Umbilical cord (tissue), 1 donor: ENCODE measurements at regions not wholly inside any gene's neighbourhood (a gene's known extent, or its start where the extent isn't known, plus 50 kb on each side); places are given as distances from the start of the nearest gene placed in this dataset.

Experiments used
- DNase-seq: peaks from one replicate; pipeline ENCODE4 v3.0.0-alpha.2; 2015; ENCODE audit warnings: low spot score

- peak; percentile 20 for DNase-seq
Measured at GRCh38 chrX:39214387-39215126, 413.3 kb downstream of the MID1IP1 start.

- no peak for DNase-seq
Measured at GRCh38 chrX:39220952-39221351, 419.7 kb downstream of the MID1IP1 start.

DNA sequence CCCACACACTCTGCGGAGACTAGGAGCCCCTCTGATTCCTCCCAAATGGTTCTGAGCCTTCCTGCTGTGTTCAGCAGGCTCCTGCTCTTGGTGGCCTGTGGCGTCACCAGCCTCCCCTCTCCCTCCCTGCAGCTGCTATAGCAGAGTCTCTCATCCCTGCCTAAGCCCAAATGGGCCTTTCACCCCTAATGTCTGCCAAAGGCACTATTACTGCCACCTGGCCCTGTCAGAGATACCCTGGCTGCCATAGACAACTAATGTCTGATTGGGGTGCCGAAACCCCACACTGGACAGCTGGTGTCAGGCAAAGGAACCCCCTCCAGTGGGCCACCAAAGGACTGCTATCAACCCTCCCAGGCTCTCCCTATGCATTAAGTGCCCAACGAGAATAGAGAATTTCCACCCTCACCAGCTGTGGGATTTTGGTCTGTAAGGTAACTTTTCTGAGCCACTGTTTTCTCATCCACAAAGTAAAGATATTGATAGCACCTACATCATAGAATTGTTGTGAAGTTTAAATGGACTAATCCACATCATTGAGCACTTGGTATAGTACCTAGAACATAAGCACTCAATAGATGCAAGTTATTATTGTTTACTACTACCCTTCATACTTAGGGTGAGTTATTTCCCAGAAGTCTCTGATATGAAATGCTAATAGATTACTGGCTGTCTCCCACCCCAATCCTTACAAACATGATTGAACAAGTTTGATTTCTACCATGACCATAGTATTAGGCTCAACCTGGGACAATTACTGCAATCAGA lies 421.3 kb downstream of the MID1IP1 start:
- no peak for DNase-seq

DNA sequence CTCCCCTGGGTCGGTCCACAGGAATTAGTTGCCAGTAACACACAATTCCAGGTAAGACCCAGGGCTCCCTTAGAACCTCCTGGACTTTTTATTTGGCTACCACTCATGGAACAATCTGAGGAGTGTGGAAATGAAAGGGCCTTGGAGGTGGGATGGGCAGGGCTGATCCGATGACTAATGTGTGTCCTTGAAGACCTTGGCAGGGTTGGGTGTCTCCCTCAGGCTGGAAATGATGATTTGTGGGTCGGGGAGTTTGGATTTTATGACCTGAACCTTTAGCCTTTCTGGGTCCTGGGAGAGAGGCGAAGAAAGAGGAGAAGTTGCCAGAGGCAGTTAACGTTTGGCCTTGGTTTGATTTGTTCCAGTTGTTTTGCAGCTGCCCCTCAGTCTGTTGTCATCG lies 425.0 kb downstream of the MID1IP1 start:
- DNase-seq = no peak

DNA sequence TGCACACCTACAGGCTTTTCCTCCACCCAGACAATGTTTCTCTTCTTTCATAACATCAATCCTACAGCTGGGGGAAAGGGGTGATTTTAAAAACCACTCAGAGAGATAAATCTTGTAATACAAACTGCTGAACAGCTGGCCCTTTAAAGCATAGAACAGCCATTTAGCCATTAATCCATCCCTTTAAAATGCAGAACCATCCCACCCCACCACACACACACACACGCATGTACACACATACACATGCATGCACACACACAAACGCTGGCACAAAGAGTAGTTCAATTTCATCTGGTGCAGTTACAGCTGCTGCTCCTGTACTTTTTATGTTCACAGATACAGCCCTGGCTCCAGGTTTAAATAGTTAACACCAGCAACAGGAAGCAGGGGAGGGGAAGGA lies 426.1 kb downstream of the MID1IP1 start:
- DNase-seq = peak; percentile 17

DNA sequence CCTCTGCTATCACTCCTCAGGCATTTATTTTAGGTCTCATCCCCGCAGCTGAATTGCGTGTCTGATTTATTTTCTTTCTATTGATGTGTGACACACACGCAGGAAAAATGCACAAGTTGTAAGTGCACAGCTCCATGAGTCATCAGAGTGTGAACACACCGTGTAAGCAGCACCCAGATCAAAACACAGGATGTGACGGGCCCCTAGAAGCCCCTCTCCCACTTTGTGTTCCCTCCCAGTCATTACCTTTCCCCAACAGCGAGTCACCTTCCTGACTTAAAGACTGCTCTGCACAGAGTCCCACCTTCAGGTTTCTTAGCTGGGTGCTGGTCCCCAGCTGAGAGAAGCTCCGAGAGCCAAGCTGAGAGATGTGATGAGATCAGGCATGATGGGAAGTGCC lies 436.7 kb downstream of the MID1IP1 start:
- no peak for DNase-seq

- DNase-seq = peak; percentile 17
Measured at GRCh38 chrX:39242187-39242586, 440.9 kb downstream of the MID1IP1 start.

GRCh38 chrX:39244147-39244546 lies 442.9 kb downstream of the MID1IP1 start:
- peak; percentile 35 for DNase-seq

DNA sequence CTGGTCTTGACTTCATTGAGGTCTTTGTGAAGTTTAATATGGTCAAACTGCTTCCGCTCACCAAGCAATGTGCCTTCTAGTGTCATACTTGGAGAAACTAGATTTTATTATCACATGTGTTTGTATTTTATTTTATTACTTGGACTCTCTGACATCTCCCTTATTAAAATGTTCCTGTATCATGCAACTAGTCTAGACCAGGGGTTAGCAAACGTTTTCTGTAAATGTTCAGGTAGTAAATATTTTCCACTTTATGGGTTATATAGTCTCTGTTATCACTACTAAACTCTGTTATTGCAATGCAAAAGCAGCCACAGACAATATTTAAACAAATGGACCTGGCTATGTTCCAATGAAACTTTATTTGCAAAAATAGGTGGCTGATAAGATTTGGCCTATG lies 443.8 kb downstream of the MID1IP1 start:
- no peak for DNase-seq

DNA sequence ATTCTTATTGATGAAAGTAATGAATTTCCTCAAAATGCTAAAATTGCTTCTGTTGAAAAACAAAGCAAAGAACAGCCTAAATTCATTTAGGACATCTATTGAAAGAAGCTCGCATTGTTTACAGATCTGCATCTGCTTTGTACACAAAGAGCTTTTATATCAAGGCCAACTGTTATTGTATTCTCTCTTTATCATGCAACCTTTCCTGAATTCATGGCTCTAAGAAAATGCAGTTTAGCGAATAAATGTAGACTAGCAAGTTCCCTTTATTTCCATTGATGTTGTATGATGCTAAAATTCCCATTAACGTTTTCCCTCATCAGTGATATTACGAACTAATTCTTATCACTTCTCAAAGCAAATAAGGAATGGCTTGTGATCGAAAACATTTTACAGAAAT lies 446.3 kb downstream of the MID1IP1 start:
- no peak for DNase-seq

- no peak for DNase-seq
Measured at GRCh38 chrX:39248330-39248729, 447.1 kb downstream of the MID1IP1 start.

DNA sequence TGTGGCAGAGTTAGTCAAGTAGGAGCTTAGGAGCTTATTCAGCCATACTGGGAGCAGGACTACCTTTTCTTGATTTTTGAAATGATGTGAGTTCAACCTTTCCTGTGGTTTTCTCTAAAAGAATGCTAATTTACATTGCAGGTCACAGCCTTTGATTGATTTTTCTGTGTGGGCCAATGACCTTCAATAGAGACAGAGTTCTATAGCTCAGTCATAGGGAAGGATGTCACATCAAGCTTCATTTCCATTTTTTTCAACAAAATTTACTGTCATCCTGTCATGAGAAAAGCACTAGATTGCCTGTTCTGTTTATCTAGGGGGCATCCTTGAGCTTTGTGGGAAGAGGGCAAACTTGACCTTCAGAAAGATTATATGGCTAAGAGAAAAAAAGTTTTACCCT lies 448.7 kb downstream of the MID1IP1 start:
- no peak for DNase-seq

- DNase-seq = no peak
Measured at GRCh38 chrX:39251995-39252394, 450.7 kb downstream of the MID1IP1 start.

DNA sequence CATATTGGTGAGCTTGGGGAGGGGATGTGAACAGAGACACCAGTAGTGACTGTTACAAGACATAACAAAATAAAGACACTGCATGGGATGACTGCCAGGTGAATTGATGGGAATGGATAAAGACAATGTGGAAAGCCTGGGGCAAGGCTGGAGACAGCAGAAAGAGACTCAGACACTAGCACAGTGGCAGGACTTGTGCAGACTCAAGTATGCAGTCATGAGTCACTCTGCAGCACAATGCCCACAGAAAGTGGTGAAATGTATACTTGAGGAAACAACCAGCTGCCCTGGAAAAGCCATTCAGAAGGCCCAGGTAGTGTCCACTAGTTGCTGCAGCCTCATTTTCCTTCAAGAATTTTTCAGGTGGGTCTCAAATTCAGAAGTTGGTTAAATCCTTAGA lies 452.3 kb downstream of the MID1IP1 start:
- DNase-seq = no peak

DNA sequence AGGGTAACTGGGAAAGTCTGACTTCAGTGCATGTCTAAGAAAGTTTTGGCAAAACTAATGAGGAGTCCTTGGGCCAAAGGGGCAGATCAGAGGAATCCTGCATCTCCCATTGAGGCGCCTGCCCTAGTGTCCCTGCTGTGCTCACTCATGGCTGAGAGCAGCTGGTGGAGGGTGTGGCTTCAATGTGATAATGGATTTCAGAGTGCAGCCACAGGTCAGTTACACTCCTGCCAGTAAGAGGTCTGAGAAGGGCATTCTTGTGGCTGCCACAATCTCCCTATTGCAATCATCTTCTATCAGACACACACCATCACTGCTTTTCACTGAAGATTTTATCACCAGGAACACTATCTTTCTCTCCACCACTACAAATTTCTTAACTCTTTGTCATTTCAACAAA lies 457.1 kb downstream of the MID1IP1 start:
- no peak for DNase-seq

DNA sequence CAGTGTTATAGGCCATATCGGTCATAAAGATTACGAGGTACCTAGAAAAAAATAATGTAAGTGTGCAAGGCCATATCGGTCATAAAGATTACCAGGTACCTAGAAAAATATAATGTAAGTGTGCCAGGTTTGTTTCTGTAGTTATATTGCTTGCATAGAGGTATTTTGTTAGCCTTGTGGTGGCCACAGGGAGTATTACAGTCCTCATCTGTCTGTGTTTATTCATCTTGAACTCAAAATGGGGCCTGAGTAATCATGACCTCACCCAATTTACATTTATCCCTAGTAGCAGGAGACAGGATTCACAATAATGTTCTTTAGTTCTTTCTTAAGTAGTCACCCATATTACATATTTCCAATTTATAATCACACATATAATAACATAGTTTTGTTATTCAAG lies 459.7 kb downstream of the MID1IP1 start:
- no peak for DNase-seq

GRCh38 chrX:39261446-39262147 lies 460.3 kb downstream of the MID1IP1 start:
- no peak for DNase-seq

GRCh38 chrX:39262641-39263040 lies 461.4 kb downstream of the MID1IP1 start:
- no peak for DNase-seq

GRCh38 chrX:39264023-39264422 lies 462.8 kb downstream of the MID1IP1 start:
- no peak for DNase-seq

GRCh38 chrX:39267176-39267575 lies 465.9 kb downstream of the MID1IP1 start:
- DNase-seq = no peak

GRCh38 chrX:39268207-39268606 lies 466.9 kb downstream of the MID1IP1 start:
- DNase-seq = no peak

DNA sequence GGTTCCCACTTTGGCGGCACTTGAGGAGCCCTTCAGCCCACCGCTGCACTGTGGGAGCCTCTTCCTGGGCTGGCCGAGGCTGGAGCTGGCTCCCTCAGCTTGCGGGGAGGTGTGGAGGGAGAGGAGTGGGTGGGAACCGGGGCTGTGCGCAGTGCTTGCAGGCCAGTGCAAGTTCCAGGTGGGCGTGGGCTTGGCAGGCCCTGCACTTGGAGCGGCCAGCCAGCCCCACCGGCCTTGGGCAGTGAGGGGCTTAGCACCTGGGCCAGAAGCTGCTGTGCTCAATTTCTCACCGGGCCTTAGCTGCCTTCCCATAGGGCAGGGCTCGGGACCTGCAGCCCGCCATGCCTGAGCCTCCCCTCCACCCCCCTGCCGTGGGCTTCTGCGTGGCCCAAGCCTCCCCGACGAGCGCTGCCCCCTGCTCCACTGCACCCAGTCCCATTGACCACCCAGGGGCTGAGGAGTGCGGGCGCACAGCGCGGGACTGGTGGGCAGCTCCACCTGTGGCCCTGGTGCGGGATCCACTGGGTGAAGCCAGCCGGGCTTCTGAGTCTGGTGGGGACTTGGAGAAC lies 474.3 kb downstream of the MID1IP1 start:
- no peak for DNase-seq
